Vagina (tissue), 2 donors: ENCODE measurements at regions not wholly inside any gene's neighbourhood (a gene's known extent, or its start where the extent isn't known, plus 50 kb on each side); places are given as distances from the start of the nearest gene placed in this dataset.

Experiments used
- CTCF ChIP-seq, 3 experiments: fragments of 450-650 bp in 2 of 3; fragments of 200-600 bp in 1 of 3; sonication (generic) in 1 of 3; IDR thresholded peaks; one replicate each; pipeline ENCODE4 v1.5.1; 2017 to 2019; ENCODE audit warnings: antibody characterized with exemption in 3 of 3, mild to moderate bottlenecking in 2 of 3, moderate library complexity in 2 of 3
- POLR2A ChIP-seq, 2 donors: fragments of 450-650 bp; IDR thresholded peaks; one replicate each; pipeline ENCODE4 v1.6.1; 2017; ENCODE audit warnings: antibody characterized with exemption in 2 of 2, mild to moderate bottlenecking in 2 of 2, moderate library complexity in 2 of 2
- POLR2AphosphoS5 ChIP-seq, 2 donors: sonication (generic); formaldehyde crosslinking; IDR thresholded peaks; one replicate each; pipeline ENCODE4 v1.9.0; 2017; ENCODE audit warnings: antibody characterized with exemption in 2 of 2, mild to moderate bottlenecking in 2 of 2, low read depth in 1 of 2; ENCODE audit not compliant: insufficient read depth in 1 of 2

- TF ChIP-seq CTCF (IDR thresholded peaks at IDR 0.05) (no peak), POLR2AphosphoS5 (IDR thresholded peaks at IDR 0.05; ENCODE audit: insufficient read depth in 1 of 2, low read depth in 1 of 2) (no peak), POLR2A (IDR thresholded peaks at IDR 0.05) (no peak)
These were observed 74.4 kb upstream of the S1PR3 start for GRCh38 chr9:88916894-88917293.
